ENCODE measurements at regions not wholly inside any gene's neighbourhood (a gene's known extent, or its start where the extent isn't known, plus 50 kb on each side); places are given as distances from the start of the nearest gene placed in this dataset.
"Not testable (repeated sequence)": the region's sequence is repeated elsewhere in the genome, so short reads cannot be mapped to it uniquely, and the experiment has no call there.

GRCh38 chr1:185488808-185489207 lies 171.8 kb upstream of the IVNS1ABP start:
- CTCF ChIA-PET = no interaction called here
- POLR2A ChIA-PET = no interaction called here

GRCh38 chr1:185487936-185488335 lies 170.9 kb upstream of the IVNS1ABP start:
- ChIA-PET POLR2A (no interaction called here), CTCF (no interaction called here)

GRCh38 chr1:185487026-185487425 lies 170.0 kb upstream of the IVNS1ABP start:
- CTCF ChIA-PET = no interaction called here
- POLR2A ChIA-PET = no interaction called here

- ChIA-PET POLR2A (no interaction called here), CTCF (no interaction called here)
Observed at GRCh38 chr1:185486346-185486745, 169.3 kb upstream of the IVNS1ABP start.

- CTCF ChIA-PET = no interaction called here
- POLR2A ChIA-PET = no interaction called here
Observed at GRCh38 chr1:185483664-185484450, 166.8 kb upstream of the IVNS1ABP start.

- CTCF ChIA-PET = no interaction called here
- POLR2A ChIA-PET = no interaction called here
Observed at GRCh38 chr1:185483217-185483616, 166.2 kb upstream of the IVNS1ABP start.

GRCh38 chr1:185480545-185480944 lies 163.5 kb upstream of the IVNS1ABP start:
- CTCF ChIA-PET = no interaction called here

GRCh38 chr1:185479796-185480195 lies 162.8 kb upstream of the IVNS1ABP start:
- CTCF ChIA-PET = no interaction called here
- POLR2A ChIA-PET = no interaction called here

More at GRCh38 chr1:185480545-185480944, 163.5 kb upstream of the IVNS1ABP start:
- POLR2A ChIA-PET = no interaction called here

GRCh38 chr1:185478877-185479276 lies 161.8 kb upstream of the IVNS1ABP start:
- CTCF ChIA-PET = no interaction called here

GRCh38 chr1:185477638-185478580 lies 160.9 kb upstream of the IVNS1ABP start:
- POLR2A ChIA-PET = no interaction called here
- CTCF ChIA-PET = no interaction called here

More at GRCh38 chr1:185478877-185479276, 161.8 kb upstream of the IVNS1ABP start:
- POLR2A ChIA-PET = no interaction called here

- CTCF ChIA-PET = no interaction called here
- POLR2A ChIA-PET = no interaction called here
Observed at GRCh38 chr1:185474440-185475149, 157.6 kb upstream of the IVNS1ABP start.

GRCh38 chr1:185473186-185473585 lies 156.1 kb upstream of the IVNS1ABP start:
- ChIA-PET POLR2A (no interaction called here), CTCF (no interaction called here)

GRCh38 chr1:185468626-185469025 lies 151.6 kb upstream of the IVNS1ABP start:
- ChIA-PET POLR2A (no interaction called here), CTCF (no interaction called here)

GRCh38 chr1:185467122-185467521 lies 150.1 kb upstream of the IVNS1ABP start:
- POLR2A ChIA-PET = no interaction called here
- CTCF ChIA-PET = no interaction called here

GRCh38 chr1:185464777-185465176 lies 147.7 kb upstream of the IVNS1ABP start:
- ChIA-PET CTCF (no interaction called here), POLR2A (no interaction called here)

- ChIA-PET POLR2A (no interaction called here), CTCF (no interaction called here)
Observed at GRCh38 chr1:185463433-185463832, 146.4 kb upstream of the IVNS1ABP start.

- ChIA-PET CTCF (no interaction called here), POLR2A (no interaction called here)
Observed at GRCh38 chr1:185463011-185463410, 146.0 kb upstream of the IVNS1ABP start.

GRCh38 chr1:185460723-185461122 lies 143.7 kb upstream of the IVNS1ABP start:
- POLR2A ChIA-PET, CTCF ChIA-PET: not testable (repeated sequence)

GRCh38 chr1:185459141-185459540 lies 142.1 kb upstream of the IVNS1ABP start:
- ChIA-PET CTCF (no interaction called here), POLR2A (no interaction called here)

- POLR2A ChIA-PET = no interaction called here
- CTCF ChIA-PET = no interaction called here
Observed at GRCh38 chr1:185458670-185459069, 141.6 kb upstream of the IVNS1ABP start.

Measured in activated CD8-positive, alpha-beta memory T cell treated with anti-CD3 and anti-CD28 coated beads for 36 hours (primary cell).